H9 (cell line): ENCODE measurements at regions not wholly inside any gene's neighbourhood (a gene's known extent, or its start where the extent isn't known, plus 50 kb on each side); places are given as distances from the start of the nearest gene placed in this dataset.

ENCODE experiments used
- DNase-seq: peaks from one replicate; pipeline ENCODE4 v3.0.0-alpha.2; 2017
- H2AFZ ChIP-seq: one replicate; pipeline ENCODE4 v1.6.1; 2013; ENCODE audit warnings: mild to moderate bottlenecking, low read length, control low read depth, moderate library complexity
- H2AK5ac ChIP-seq: 2 replicates; pipeline ENCODE4 v1.6.1; 2013; ENCODE audit warnings: low read length, control low read depth, mixed read lengths; ENCODE audit not compliant: insufficient read length
- H2BK120ac ChIP-seq: one replicate; pipeline ENCODE4 v1.6.1; 2013; ENCODE audit warnings: low read depth, mild to moderate bottlenecking, low read length, control low read depth, inconsistent platforms; ENCODE audit not compliant: poor library complexity, severe bottlenecking
- H2BK12ac ChIP-seq: 2 replicates; pipeline ENCODE4 v1.6.1; 2013; ENCODE audit warnings: low read length, control low read depth, mixed read lengths, low read depth; ENCODE audit not compliant: insufficient read length
- H2BK15ac ChIP-seq: 2 replicates; pipeline ENCODE4 v1.6.1; 2013; ENCODE audit warnings: low read depth, low read length, control low read depth
- H2BK20ac ChIP-seq: one replicate; pipeline ENCODE4 v1.6.1; 2013; ENCODE audit warnings: low read depth, mild to moderate bottlenecking, low read length, control low read depth, inconsistent platforms; ENCODE audit not compliant: poor library complexity, severe bottlenecking
- H2BK5ac ChIP-seq: 2 replicates; pipeline ENCODE4 v1.6.1; 2013; ENCODE audit warnings: low read length, control low read depth, mixed read lengths; ENCODE audit not compliant: insufficient read length
- H3K14ac ChIP-seq: 2 replicates; pipeline ENCODE4 v1.6.1; 2013; ENCODE audit warnings: low read length, control low read depth; ENCODE audit not compliant: insufficient read depth
- H3K18ac ChIP-seq: 2 replicates; pipeline ENCODE4 v1.6.1; 2013; ENCODE audit warnings: low read depth, mild to moderate bottlenecking, mixed read lengths, low read length, control low read depth; ENCODE audit not compliant: insufficient read length
- H3K23ac ChIP-seq: 2 replicates; pipeline ENCODE4 v1.6.1; 2013; ENCODE audit warnings: low read length, control low read depth, mixed read lengths, low read depth; ENCODE audit not compliant: insufficient read length
- H3K23me2 ChIP-seq: 2 replicates; pipeline ENCODE4 v1.6.1; 2013; ENCODE audit warnings: low read depth, mild to moderate bottlenecking, mixed read lengths, low read length, control low read depth; ENCODE audit not compliant: insufficient read length, poor library complexity, severe bottlenecking
- H3K27ac ChIP-seq: 2 replicates; pipeline ENCODE4 v1.5.1; 2013; ENCODE audit warnings: low read length, control low read depth, mixed read lengths, low read depth; ENCODE audit not compliant: insufficient read length
- H3K27me3 ChIP-seq: 2 replicates; pipeline ENCODE4 v1.6.1; 2013; ENCODE audit warnings: low read length, control low read depth, inconsistent platforms; ENCODE audit not compliant: insufficient read depth
- H3K4ac ChIP-seq: 2 replicates; pipeline ENCODE4 v1.6.1; 2013; ENCODE audit warnings: low read depth, mild to moderate bottlenecking, control low read depth, inconsistent platforms, low read length, moderate library complexity
- H3K4me1 ChIP-seq: 2 replicates; pipeline ENCODE4 v1.6.1; 2013; ENCODE audit warnings: low read length, control low read depth, inconsistent platforms; ENCODE audit not compliant: insufficient read depth
- H3K4me2 ChIP-seq: 2 replicates; pipeline ENCODE4 v1.6.1; 2013; ENCODE audit warnings: low read length, control low read depth, mixed read lengths; ENCODE audit not compliant: insufficient read length, insufficient read depth
- H3K56ac ChIP-seq: 2 replicates; pipeline ENCODE4 v1.6.1; 2013; ENCODE audit warnings: low read depth, mild to moderate bottlenecking, mixed read lengths, low read length, control low read depth; ENCODE audit not compliant: insufficient read length
- H3K79me1 ChIP-seq: 2 replicates; pipeline ENCODE4 v1.6.1; 2013; ENCODE audit warnings: low read depth, mild to moderate bottlenecking, moderate library complexity, low read length, control low read depth, inconsistent platforms; ENCODE audit not compliant: insufficient read depth, poor library complexity, severe bottlenecking
- H3K79me2 ChIP-seq: 2 replicates; pipeline ENCODE4 v1.6.1; 2013; ENCODE audit warnings: low read length, control low read depth, inconsistent platforms; ENCODE audit not compliant: insufficient read depth
- H3K9ac ChIP-seq: 2 replicates; pipeline ENCODE4 v1.6.1; 2013; ENCODE audit warnings: low read length, control low read depth, mixed read lengths; ENCODE audit not compliant: insufficient read length; ENCODE audit errors: extremely low read depth
- H3K9me3 ChIP-seq: one replicate; pipeline ENCODE4 v1.6.1; 2013; ENCODE audit warnings: low read depth, low read length, inconsistent platforms; ENCODE audit not compliant: control insufficient read depth
- H3T11ph ChIP-seq: one replicate; pipeline ENCODE4 v1.6.1; 2013; ENCODE audit warnings: mild to moderate bottlenecking, low read length, control low read depth, inconsistent platforms
- H4K20me1 ChIP-seq: one replicate; pipeline ENCODE4 v1.6.1; 2013; ENCODE audit not compliant: control insufficient read depth, insufficient read length, insufficient read depth
- H4K5ac ChIP-seq: 2 replicates; pipeline ENCODE4 v1.6.1; 2013; ENCODE audit warnings: low read depth, mild to moderate bottlenecking, mixed read lengths, low read length, control low read depth; ENCODE audit not compliant: insufficient read length
- H4K8ac ChIP-seq: replicated peaks from 2 replicates; pipeline ENCODE4 v1.6.1; 2013; ENCODE audit warnings: low read length, control low read depth, mixed read lengths, low read depth; ENCODE audit not compliant: insufficient read length
- H4K91ac ChIP-seq: 2 replicates; pipeline ENCODE4 v1.6.1; 2013; ENCODE audit warnings: low read depth, mild to moderate bottlenecking, moderate library complexity, mixed read lengths, low read length, control low read depth; ENCODE audit not compliant: insufficient read length
- H3K27ac Mint-ChIP-seq, 3 experiments: 2 replicates in 2 of 3; 3 replicates in 1 of 3; pipeline ENCODE4 v1.8.0; 2020 to 2021; ENCODE audit warnings: mixed read lengths in 3 of 3, mild to moderate bottlenecking in 1 of 3, moderate library complexity in 1 of 3
- H3K27me3 Mint-ChIP-seq: 2 replicates; pipeline ENCODE4 v1.8.0; 2021; ENCODE audit warnings: low read depth, mild to moderate bottlenecking, moderate library complexity, mixed read lengths
- H3K36me3 Mint-ChIP-seq, 3 experiments: 2 replicates in 2 of 3; 3 replicates in 1 of 3; pipeline ENCODE4 v1.8.0; 2020 to 2021; ENCODE audit warnings: low read depth in 3 of 3, mixed read lengths in 3 of 3; ENCODE audit not compliant: insufficient read depth in 1 of 3
- H3K4me1 Mint-ChIP-seq, 2 experiments: 2 replicates each; pipeline ENCODE4 v1.8.0; 2020; ENCODE audit warnings: mixed read lengths in 2 of 2
- H3K4me3 Mint-ChIP-seq, 2 experiments: 2 replicates in 1 of 2; 3 replicates in 1 of 2; pipeline ENCODE4 v1.8.0; 2020 to 2021; ENCODE audit warnings: mild to moderate bottlenecking in 2 of 2, mixed read lengths in 2 of 2, moderate library complexity in 1 of 2
- H3K9me3 Mint-ChIP-seq, 2 experiments: 2 replicates in 1 of 2; 3 replicates in 1 of 2; pipeline ENCODE4 v1.8.0; 2020; ENCODE audit warnings: mild to moderate bottlenecking in 2 of 2, mixed read lengths in 2 of 2, moderate library complexity in 1 of 2
- CTCF ChIP-seq: fragments of 200-600 bp; sonication (generic); conservative IDR thresholded peaks from 3 replicates; pipeline ENCODE4 v1.8.0; 2021; ENCODE audit warnings: antibody characterized with exemption, mild to moderate bottlenecking
- WGBS: extraction: QIAGEN DNeasy Blood & Tissue Kit; methylation state at CpG from one replicate; pipeline ENCODE4 v1.1.7; 2013; ENCODE audit warnings: missing lambda C conversion rate, low lambda C conversion rate, mixed read lengths; ENCODE audit not compliant: insufficient read length; ENCODE audit errors: extremely low coverage; 5-methylcytosine and 5-hydroxymethylcytosine counted together

GRCh38 chr12:58131986-58132755 lies 190.8 kb downstream of the ATP23 start:
- Histone ChIP-seq H3K4me1 (no peaks in the 10 kb centered on the region), H3K9me3 (no peaks in the 10 kb centered on the region), H3K79me1 (no peaks in the 10 kb centered on the region), H3K79me2 (no peaks in the 10 kb centered on the region), H4K91ac (no peak overlapping the region), H3K56ac (no peak overlapping the region), H2BK20ac (no peak overlapping the region), H3K27me3 (no peaks in the 10 kb centered on the region), H3T11ph (no peak overlapping the region), H3K14ac (no peak overlapping the region), H2AK5ac (no peak overlapping the region), H2BK120ac (no peak overlapping the region), H4K20me1 (no peaks in the 10 kb centered on the region), H3K9ac (no peak overlapping the region), H3K27ac (no peak overlapping the region), H2BK12ac (no peak overlapping the region), H2AFZ (no peak overlapping the region), H3K4me2 (no peak overlapping the region), H4K8ac (no peak overlapping the region), H3K4ac (no peak overlapping the region), H3K23me2 (no peaks in the 10 kb centered on the region), H2BK5ac (no peak overlapping the region), H2BK15ac (no peak overlapping the region), H4K5ac (no peak overlapping the region), H3K23ac (no peak overlapping the region), H3K18ac (no peak overlapping the region)
- Mint-ChIP-seq H3K4me1 (no peaks in the 10 kb centered on the region), H3K9me3 (peaks cover 3 to 7% of the 10 kb centered on the region in 2 experiments; a peak in 4 of 5 replicates), H3K27me3 (no peaks in the 10 kb centered on the region), H3K36me3 (no peaks in the 10 kb centered on the region; a peak in 2 of 7 replicates), H3K27ac (no peak overlapping the region), H3K4me3 (no peak overlapping the region)
- no peak for TF ChIP-seq CTCF
- no CpG with 5 or more reads among the region's 5 CpGs for WGBS
- no peak for DNase-seq
